GM06990 (cell line): ENCODE measurements at regions not wholly inside any gene's neighbourhood (a gene's known extent, or its start where the extent isn't known, plus 50 kb on each side); places are given as distances from the start of the nearest gene placed in this dataset.

ENCODE experiments used
- DNase-seq: peaks from one replicate; pipeline ENCODE4 v3.0.0-alpha.2; 2011; ENCODE audit not compliant: insufficient read length; ENCODE audit errors: extremely low read depth
- H3K27me3 ChIP-seq: replicated peaks from 2 replicates; pipeline ENCODE4 v1.6.0; 2011; ENCODE audit warnings: low read length; ENCODE audit not compliant: control insufficient read depth, insufficient read depth
- H3K36me3 ChIP-seq: 2 replicates; pipeline ENCODE4 v1.5.1; 2011; ENCODE audit warnings: low read length; ENCODE audit not compliant: control insufficient read depth, insufficient read depth
- H3K4me3 ChIP-seq: replicated peaks from 2 replicates; pipeline ENCODE4 v1.5.1; 2011; ENCODE audit warnings: low read depth, mild to moderate bottlenecking, control low read depth, low read length
- TF ChIP-seq, protein P1 (sequence below): IDR thresholded peaks from 2 replicates; pipeline ENCODE4 v1.5.1; 2011; ENCODE audit warnings: low read length, control low read depth, mild to moderate bottlenecking, inconsistent platforms; ENCODE audit not compliant: insufficient read depth, poor library complexity, severe bottlenecking

- H3K36me3 ChIP-seq, result no peaks in the 10 kb centered on the region
- TF ChIP-seq, protein P1, sequence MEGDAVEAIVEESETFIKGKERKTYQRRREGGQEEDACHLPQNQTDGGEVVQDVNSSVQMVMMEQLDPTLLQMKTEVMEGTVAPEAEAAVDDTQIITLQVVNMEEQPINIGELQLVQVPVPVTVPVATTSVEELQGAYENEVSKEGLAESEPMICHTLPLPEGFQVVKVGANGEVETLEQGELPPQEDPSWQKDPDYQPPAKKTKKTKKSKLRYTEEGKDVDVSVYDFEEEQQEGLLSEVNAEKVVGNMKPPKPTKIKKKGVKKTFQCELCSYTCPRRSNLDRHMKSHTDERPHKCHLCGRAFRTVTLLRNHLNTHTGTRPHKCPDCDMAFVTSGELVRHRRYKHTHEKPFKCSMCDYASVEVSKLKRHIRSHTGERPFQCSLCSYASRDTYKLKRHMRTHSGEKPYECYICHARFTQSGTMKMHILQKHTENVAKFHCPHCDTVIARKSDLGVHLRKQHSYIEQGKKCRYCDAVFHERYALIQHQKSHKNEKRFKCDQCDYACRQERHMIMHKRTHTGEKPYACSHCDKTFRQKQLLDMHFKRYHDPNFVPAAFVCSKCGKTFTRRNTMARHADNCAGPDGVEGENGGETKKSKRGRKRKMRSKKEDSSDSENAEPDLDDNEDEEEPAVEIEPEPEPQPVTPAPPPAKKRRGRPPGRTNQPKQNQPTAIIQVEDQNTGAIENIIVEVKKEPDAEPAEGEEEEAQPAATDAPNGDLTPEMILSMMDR, result no peak
- no peak overlapping the region for H3K4me3 ChIP-seq
- no peaks in the 10 kb centered on the region for H3K27me3 ChIP-seq
- DNase-seq, result no peak
Measured at GRCh38 chr5:17880869-17881268, 246.6 kb downstream of the TAF11L14 start.

- Histone ChIP-seq H3K27me3 (no peaks in the 10 kb centered on the region), H3K4me3 (no peak overlapping the region), H3K36me3 (no peaks in the 10 kb centered on the region)
- DNase-seq, result no peak
- TF ChIP-seq, protein P1, result no peak
Measured at GRCh38 chr5:17882760-17883488, 248.7 kb downstream of the TAF11L14 start.

DNA sequence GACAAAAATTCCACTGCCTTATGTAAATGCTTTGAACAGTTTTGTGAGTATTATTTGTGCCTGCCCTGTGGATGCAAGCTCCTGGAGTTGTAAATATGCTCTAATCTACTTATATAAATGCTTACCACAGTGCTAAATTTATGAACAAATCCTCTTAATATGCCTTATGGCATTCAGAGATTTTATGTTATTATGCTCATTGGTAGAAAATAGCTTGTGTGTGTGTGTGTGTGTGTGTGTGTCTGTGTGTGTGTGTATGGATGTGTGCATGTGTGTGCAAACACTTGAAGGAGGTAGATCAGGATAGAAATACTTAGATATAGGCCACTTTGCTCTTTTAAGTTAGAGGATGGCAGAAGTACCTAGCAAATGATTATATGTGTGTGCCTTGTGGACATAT, 253.9 kb downstream of the TAF11L14 start:
- Histone ChIP-seq H3K27me3 (no peaks in the 10 kb centered on the region), H3K36me3 (no peaks in the 10 kb centered on the region), H3K4me3 (no peak overlapping the region)
- DNase-seq, result no peak
- TF ChIP-seq, protein P1, result no peak

GRCh38 chr5:17890501-17890900, 256.2 kb downstream of the TAF11L14 start:
- no peaks in the 10 kb centered on the region for H3K36me3 ChIP-seq
- no peak for DNase-seq

DNA sequence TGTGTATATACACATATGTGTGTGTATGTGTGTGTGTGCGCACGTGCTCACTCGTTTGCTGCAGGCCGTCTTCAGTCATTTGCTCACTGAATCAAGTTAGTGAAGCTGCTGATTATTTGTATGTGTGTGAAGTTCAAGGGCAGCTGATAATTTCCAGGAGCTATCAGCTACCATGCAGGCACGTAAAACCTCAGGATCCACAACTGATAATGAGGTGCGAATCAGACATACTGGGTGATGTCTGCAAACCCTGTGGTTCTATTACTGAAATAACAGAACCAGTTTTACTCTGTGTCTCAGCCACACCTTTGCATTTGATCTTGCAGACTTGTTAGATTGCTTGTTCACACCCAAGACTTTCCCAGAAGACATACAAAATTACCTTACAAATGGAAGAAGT, 257.6 kb downstream of the TAF11L14 start:
- TF ChIP-seq, protein P1, result no peak
- H3K4me3 ChIP-seq, result no peak overlapping the region
- no peak for DNase-seq
- no peaks in the 10 kb centered on the region for H3K36me3 ChIP-seq
- H3K27me3 ChIP-seq, result no peaks in the 10 kb centered on the region

More at GRCh38 chr5:17890501-17890900, 256.2 kb downstream of the TAF11L14 start:
- no peak overlapping the region for H3K4me3 ChIP-seq
- no peaks in the 10 kb centered on the region for H3K27me3 ChIP-seq
- TF ChIP-seq, protein P1, result no peak
